Fibroblast of skin of right biceps (primary cell): ENCODE measurements at regions not wholly inside any gene's neighbourhood (a gene's known extent, or its start where the extent isn't known, plus 50 kb on each side); places are given as distances from the start of the nearest gene placed in this dataset.
"Not testable (repeated sequence)": the region's sequence is repeated elsewhere in the genome, so short reads cannot be mapped to it uniquely, and the experiment has no call there.

ENCODE experiments used
- DNase-seq: peaks from one replicate; pipeline ENCODE4 v3.0.0-alpha.2; 2013

- not testable (repeated sequence) for DNase-seq
Observed at GRCh38 chr9:24067107-24067506, 241.1 kb upstream of the ELAVL2 start.

- DNase-seq, result no peak
Observed at GRCh38 chr9:24059651-24060050, 233.6 kb upstream of the ELAVL2 start.

GRCh38 chr9:24051587-24051986 is 225.5 kb upstream of the ELAVL2 start:
- no peak for DNase-seq

- DNase-seq, result not testable (repeated sequence)
Observed at GRCh38 chr9:24050239-24050638, 224.2 kb upstream of the ELAVL2 start.

GRCh38 chr9:24045150-24045549 is 219.1 kb upstream of the ELAVL2 start:
- no peak for DNase-seq

- DNase-seq, result no peak
Observed at GRCh38 chr9:24044576-24044975, 218.5 kb upstream of the ELAVL2 start.

- DNase-seq, result no peak
Observed at GRCh38 chr9:24041160-24041690, 215.2 kb upstream of the ELAVL2 start.

GRCh38 chr9:24036459-24036858 is 210.4 kb upstream of the ELAVL2 start:
- no peak for DNase-seq

GRCh38 chr9:24035816-24036215 is 209.8 kb upstream of the ELAVL2 start:
- no peak for DNase-seq

- DNase-seq, result no peak
Observed at GRCh38 chr9:24011881-24012280, 185.8 kb upstream of the ELAVL2 start.

GRCh38 chr9:24011009-24011717 is 185.1 kb upstream of the ELAVL2 start:
- no peak for DNase-seq

- no peak for DNase-seq
Observed at GRCh38 chr9:24009322-24009721, 183.3 kb upstream of the ELAVL2 start.

GRCh38 chr9:24007185-24007584 is 181.1 kb upstream of the ELAVL2 start:
- no peak for DNase-seq

- DNase-seq, result not testable (repeated sequence)
Observed at GRCh38 chr9:23991874-23992273, 165.8 kb upstream of the ELAVL2 start.

GRCh38 chr9:23979491-23979890 is 153.5 kb upstream of the ELAVL2 start:
- DNase-seq, result no peak

GRCh38 chr9:23962101-23962500 is 136.1 kb upstream of the ELAVL2 start:
- no peak for DNase-seq

- DNase-seq, result no peak
Observed at GRCh38 chr9:23945897-23946296, 119.9 kb upstream of the ELAVL2 start.

- DNase-seq, result no peak
Observed at GRCh38 chr9:23941051-23941450, 115.0 kb upstream of the ELAVL2 start.

GRCh38 chr9:23938908-23939307 is 112.9 kb upstream of the ELAVL2 start:
- no peak for DNase-seq

- no peak for DNase-seq
Observed at GRCh38 chr9:23934291-23934906, 108.4 kb upstream of the ELAVL2 start.

- DNase-seq, result no peak
Observed at GRCh38 chr9:23933348-23933747, 107.3 kb upstream of the ELAVL2 start.

- no peak for DNase-seq
Observed at GRCh38 chr9:23926368-23926767, 100.3 kb upstream of the ELAVL2 start.

GRCh38 chr9:23914431-23915003 is 88.5 kb upstream of the ELAVL2 start:
- no peak for DNase-seq

GRCh38 chr9:23907343-23907742 is 81.3 kb upstream of the ELAVL2 start:
- no peak for DNase-seq
